GM18508 (cell line): ENCODE measurements at regions not wholly inside any gene's neighbourhood (a gene's known extent, or its start where the extent isn't known, plus 50 kb on each side); places are given as distances from the start of the nearest gene placed in this dataset.

Experiments used
- ATAC-seq: cut with Tn5 transposase; IDR thresholded peaks from one replicate; pipeline ENCODE4 v1.9.1; 2021; ENCODE audit warnings: moderate number of reproducible peaks; ENCODE audit not compliant: insufficient read depth, unreplicated experiment

DNA sequence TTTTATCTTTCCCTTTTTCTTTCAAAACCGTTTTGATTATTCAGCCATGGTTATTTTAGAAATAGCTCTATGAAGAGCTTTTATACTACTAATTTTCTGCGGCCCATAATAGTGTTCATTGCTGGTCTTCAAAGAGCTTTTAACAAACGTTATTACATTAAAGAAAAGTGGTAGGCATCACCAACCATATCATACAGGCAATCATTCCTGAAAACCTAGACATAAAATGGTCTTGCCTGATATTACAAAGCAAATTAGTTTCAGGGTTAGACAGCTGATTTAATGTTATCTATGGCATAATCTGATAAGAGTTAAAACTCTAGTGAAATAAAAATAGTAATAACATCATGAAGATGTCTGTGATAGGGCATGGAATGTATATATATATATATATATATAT, 89.7 kb upstream of the CNTN1 start:
- ATAC-seq, result no peak

- no peak for ATAC-seq
These were observed 77.3 kb upstream of the CNTN1 start for GRCh38 chr12:40614923-40615322.

GRCh38 chr12:40615590-40615989, 76.6 kb upstream of the CNTN1 start:
- no peak for ATAC-seq

DNA sequence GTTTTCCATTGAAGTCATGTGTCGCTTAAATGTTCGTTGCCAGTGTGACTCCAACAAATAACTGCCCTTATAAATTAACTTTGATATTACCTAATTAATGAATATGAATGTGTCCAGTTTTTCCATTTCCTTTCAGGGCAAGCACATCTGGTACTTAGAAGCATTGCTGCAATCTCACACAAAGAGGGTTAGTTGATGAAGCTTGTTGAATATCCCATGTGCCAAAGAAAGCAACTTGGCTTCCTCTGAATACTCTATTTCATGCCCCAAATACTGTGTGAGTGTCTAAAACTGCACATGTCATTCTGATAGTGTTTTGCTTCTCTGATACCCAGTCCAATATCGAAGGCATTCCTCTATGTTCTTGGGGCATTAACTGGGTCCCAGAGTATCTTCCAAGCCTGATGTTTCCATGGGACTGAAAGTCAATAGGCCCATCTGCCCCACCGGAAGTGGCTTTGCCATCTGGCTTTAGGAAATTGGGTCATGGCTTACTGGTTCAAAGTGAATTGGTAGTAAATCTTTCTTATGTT, 75.8 kb upstream of the CNTN1 start:
- no peak for ATAC-seq

DNA sequence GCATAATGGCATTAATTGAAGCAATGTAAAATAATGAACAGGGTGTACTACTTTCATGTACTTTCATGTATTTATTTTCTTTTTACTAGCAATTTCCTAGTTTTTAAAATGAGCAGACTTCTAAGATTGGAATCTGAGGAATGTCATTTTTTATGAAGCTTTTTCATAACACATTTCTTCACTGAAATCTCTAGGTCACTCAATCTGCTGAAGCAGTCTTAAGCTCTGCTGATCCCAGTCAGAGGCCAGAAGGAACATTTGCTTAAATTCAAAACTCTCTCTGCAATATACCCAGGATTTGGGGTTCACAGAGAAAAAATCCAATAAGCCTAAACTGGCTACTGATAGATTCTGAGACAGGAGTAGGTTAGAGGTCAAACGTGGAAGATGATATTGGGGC, 73.6 kb upstream of the CNTN1 start:
- ATAC-seq, result no peak

GRCh38 chr12:40620564-40621019, 71.6 kb upstream of the CNTN1 start:
- no peak for ATAC-seq

DNA sequence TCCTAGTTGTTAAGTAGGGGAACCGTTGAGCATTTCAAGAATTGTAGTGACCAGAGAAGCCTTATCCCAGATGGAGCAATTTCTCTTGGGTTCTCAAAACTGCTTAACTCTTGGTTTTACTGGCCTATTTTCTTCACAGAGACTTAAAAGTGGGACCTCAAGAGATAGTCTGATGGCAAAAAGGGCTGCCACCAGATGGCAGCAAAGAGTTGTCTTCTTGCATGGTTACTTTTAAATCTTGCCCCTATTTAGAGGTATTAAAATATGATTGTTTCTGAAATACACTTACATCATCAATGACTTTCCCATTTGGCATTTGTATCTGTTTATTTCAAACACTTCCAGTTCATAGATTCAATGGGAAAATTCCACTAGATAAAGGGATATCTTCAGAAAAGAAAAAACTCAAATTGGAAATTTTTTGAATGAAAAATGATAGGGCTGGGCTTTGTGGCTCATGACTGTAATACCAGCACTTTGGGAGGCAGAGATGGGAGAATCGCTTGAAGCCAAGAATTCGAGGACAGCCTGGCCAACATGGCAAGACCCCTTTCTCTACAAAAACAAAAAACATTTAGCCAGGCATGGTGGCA, 69.9 kb upstream of the CNTN1 start:
- ATAC-seq, result no peak

- ATAC-seq, result no peak
These were observed 60.1 kb upstream of the CNTN1 start for GRCh38 chr12:40632171-40632570.

DNA sequence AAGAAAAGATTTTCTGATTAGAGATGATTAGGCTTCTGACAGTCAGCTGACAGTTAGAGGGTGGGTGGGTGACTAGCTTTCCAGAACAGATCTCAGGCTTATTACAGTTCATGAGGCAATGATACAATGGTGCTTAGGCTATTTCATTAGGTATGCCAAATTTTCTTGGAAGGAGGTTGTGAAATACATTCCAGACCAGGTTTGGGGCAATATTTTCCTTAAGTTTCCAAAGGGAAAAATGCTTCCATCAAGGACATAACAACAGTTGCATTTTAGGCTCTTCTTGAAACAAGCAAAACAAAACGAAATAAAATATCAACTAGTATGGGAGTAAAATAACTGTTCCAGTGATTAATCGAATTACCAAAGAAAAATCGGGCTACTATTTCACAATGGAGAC, 59.3 kb upstream of the CNTN1 start:
- ATAC-seq, result no peak

GRCh38 chr12:40634517-40635131, 57.6 kb upstream of the CNTN1 start:
- ATAC-seq, result no peak

GRCh38 chr12:40635141-40635731, 57.0 kb upstream of the CNTN1 start:
- no peak for ATAC-seq
